Suppressor macrophage treated with lipopolysaccharide for 4 hours (primary cell): ENCODE measurements at regions not wholly inside any gene's neighbourhood (a gene's known extent, or its start where the extent isn't known, plus 50 kb on each side); places are given as distances from the start of the nearest gene placed in this dataset.

Source experiments
- DNase-seq: peaks from one replicate; pipeline ENCODE4 v3.0.0-alpha.2; 2020

GRCh38 chr1:73635021-73635420 is 563.0 kb downstream of the LRRIQ3 start:
- DNase-seq: no peak

- DNase-seq: no peak
These were observed 570.3 kb downstream of the LRRIQ3 start for GRCh38 chr1:73627723-73628122.

GRCh38 chr1:73626326-73626725 is 571.6 kb downstream of the LRRIQ3 start:
- no peak for DNase-seq

GRCh38 chr1:73623946-73624345 is 574.0 kb downstream of the LRRIQ3 start:
- no peak for DNase-seq

GRCh38 chr1:73617145-73617544 is 580.8 kb downstream of the LRRIQ3 start:
- DNase-seq: no peak

GRCh38 chr1:73611681-73612080 is 586.3 kb downstream of the LRRIQ3 start:
- no peak for DNase-seq

GRCh38 chr1:73604739-73605138 is 593.2 kb downstream of the LRRIQ3 start:
- DNase-seq: peak; percentile 27

GRCh38 chr1:73604211-73604610 is 593.8 kb downstream of the LRRIQ3 start:
- peak; percentile 61 for DNase-seq

GRCh38 chr1:73593804-73594203 is 604.2 kb downstream of the LRRIQ3 start:
- DNase-seq: peak; percentile 54

- DNase-seq: peak; percentile 65
These were observed 604.6 kb downstream of the LRRIQ3 start for GRCh38 chr1:73593364-73593763.

- no peak for DNase-seq
These were observed 610.9 kb downstream of the LRRIQ3 start for GRCh38 chr1:73587080-73587479.

- no peak for DNase-seq
These were observed 620.8 kb downstream of the LRRIQ3 start for GRCh38 chr1:73577206-73577605.

- DNase-seq: no peak
These were observed 621.9 kb downstream of the LRRIQ3 start for GRCh38 chr1:73576083-73576482.

- no peak for DNase-seq
These were observed 633.7 kb downstream of the LRRIQ3 start for GRCh38 chr1:73564294-73564693.

GRCh38 chr1:73556270-73556669 is 641.7 kb downstream of the LRRIQ3 start:
- DNase-seq: no peak

GRCh38 chr1:73537400-73537799 is 660.6 kb downstream of the LRRIQ3 start:
- no peak for DNase-seq

GRCh38 chr1:73517603-73518191 is 680.3 kb downstream of the LRRIQ3 start:
- no peak for DNase-seq

GRCh38 chr1:73516451-73516850 is 681.5 kb downstream of the LRRIQ3 start:
- DNase-seq: peak; percentile 58

GRCh38 chr1:73511038-73511437 is 686.9 kb downstream of the LRRIQ3 start:
- no peak for DNase-seq

GRCh38 chr1:73500154-73500553 is 697.8 kb downstream of the LRRIQ3 start:
- DNase-seq: no peak

- DNase-seq: no peak
These were observed 698.3 kb downstream of the LRRIQ3 start for GRCh38 chr1:73499671-73500070.

GRCh38 chr1:73491621-73492020 is 706.4 kb downstream of the LRRIQ3 start:
- DNase-seq: no peak

GRCh38 chr1:73475316-73475870 is 722.6 kb downstream of the LRRIQ3 start:
- DNase-seq: no peak

GRCh38 chr1:73472810-73473209 is 725.2 kb downstream of the LRRIQ3 start:
- DNase-seq: no peak

GRCh38 chr1:73467731-73468130 is 730.2 kb downstream of the LRRIQ3 start:
- DNase-seq: no peak
